HepG2 (cell line): ENCODE measurements at regions not wholly inside any gene's neighbourhood (a gene's known extent, or its start where the extent isn't known, plus 50 kb on each side); places are given as distances from the start of the nearest gene placed in this dataset.

Source experiments
- ATAC-seq: fragments of 200-7000 bp; cut with Tn5 transposase; 3 replicates; pipeline ENCODE4 v1.9.1; 2020; ENCODE audit warnings: mild to moderate bottlenecking, moderate library complexity
- BruUV-seq: library from RNA; stranded (reverse); fragments of 400-500 nt; replicated peaks from 2 replicates; lab custom pipeline; 2021; lab: Mats Ljungman, UMichigan
- CTCF ChIA-PET: fragments of 300-600 bp; formaldehyde crosslinking; extraction: SDS; loops from one replicate; lab custom pipeline; 2021; ENCODE audit warnings: low total read pairs, inconsistent platforms, low intra/inter-chr PET ratio; lab: Yijun Ruan, JAX
- POLR2A ChIA-PET: fragments of 350-600 bp; sonication (Branson Sonifier 250); formaldehyde crosslinking; loops from one replicate; lab custom pipeline; 2020; ENCODE audit warnings: antibody characterized with exemption, inconsistent platforms; lab: Yijun Ruan, JAX
- DNase-seq: peaks from one replicate; pipeline ENCODE4 v3.0.0-alpha.2; 2015; ENCODE audit warnings: low spot score
- FAIRE-seq: peaks from 3 replicates; lab custom pipeline; 2011; peaks lifted over from hg19 to GRCh38; lab: Jason Lieb, UNC
- H2AFZ ChIP-seq: one replicate; pipeline ENCODE4 v1.6.1; 2011; ENCODE audit warnings: low read length, inconsistent platforms
- H3K27ac ChIP-seq: fragments of 300-600 bp; 3 replicates; pipeline ENCODE4 v1.8.0; 2011; ENCODE audit warnings: mixed run types, mild to moderate bottlenecking, mixed read lengths, low read length, inconsistent platforms; ENCODE audit not compliant: insufficient read depth; ENCODE audit errors: extremely low read length
- H3K27me3 ChIP-seq, 2 experiments: fragments of 200-600 bp in 1 of 2; 2 replicates in 1 of 2; 3 replicates in 1 of 2; pipeline versions ENCODE4 v1.6.0 to v1.8.0; 2011; ENCODE audit warnings: low read length in 2 of 2, mild to moderate bottlenecking in 2 of 2, moderate library complexity in 2 of 2, inconsistent platforms in 1 of 2; ENCODE audit not compliant: insufficient read depth in 2 of 2, control insufficient read depth in 1 of 2
- H3K36me3 ChIP-seq, 2 experiments: fragments of 200-600 bp in 1 of 2; replicated peaks in 1 of 2; 2 replicates in 1 of 2; 3 replicates in 1 of 2; pipeline versions ENCODE4 v1.5.1 to v1.8.0; 2011; ENCODE audit warnings: low read length in 2 of 2, inconsistent platforms in 1 of 2; ENCODE audit not compliant: insufficient read depth in 2 of 2, control insufficient read depth in 1 of 2
- H3K4me1 ChIP-seq: 2 replicates; pipeline ENCODE4 v1.5.1; 2012; ENCODE audit warnings: low read length, inconsistent platforms; ENCODE audit not compliant: insufficient read depth
- H3K4me2 ChIP-seq: 2 replicates; pipeline ENCODE4 v1.6.0; 2011; ENCODE audit warnings: low read depth, low read length, inconsistent platforms
- H3K4me3 ChIP-seq, 3 experiments: fragments of 200-600 bp in 1 of 3; sonication (generic), shearing (Covaris generic) in 1 of 3; replicated peaks in 1 of 3; 2 replicates each; pipeline ENCODE4 v1.5.1; 2011 to 2016; ENCODE audit warnings: low read length in 3 of 3, inconsistent platforms in 2 of 3, low read depth in 2 of 3, mild to moderate bottlenecking in 2 of 3, control low read depth in 1 of 3, mixed read lengths in 1 of 3; ENCODE audit not compliant: insufficient read depth in 1 of 3
- H3K79me2 ChIP-seq: one replicate; pipeline ENCODE4 v1.6.1; 2011; ENCODE audit warnings: low read length, inconsistent platforms; ENCODE audit not compliant: insufficient read depth
- H3K9ac ChIP-seq: 2 replicates; pipeline ENCODE4 v1.6.0; 2011; ENCODE audit warnings: mild to moderate bottlenecking, low read depth, low read length, inconsistent platforms; ENCODE audit not compliant: insufficient read depth
- H3K9me3 ChIP-seq: 2 replicates; pipeline ENCODE4 v1.5.1; 2012; ENCODE audit warnings: mild to moderate bottlenecking, low read length
- H4K20me1 ChIP-seq: 2 replicates; pipeline ENCODE4 v1.6.0; 2011; ENCODE audit warnings: inconsistent platforms, mild to moderate bottlenecking, low read length, moderate library complexity; ENCODE audit not compliant: insufficient read depth
- MIXL1 ChIP-seq: IDR thresholded peaks from 2 replicates; pipeline ENCODE4 v1.6.1; 2016
- RFX1 ChIP-seq: fragments of 450-650 bp; IDR thresholded peaks from 2 replicates; pipeline ENCODE4 v1.6.1; 2017
- TEAD3 ChIP-seq: optimal IDR thresholded peaks from 2 replicates; pipeline ENCODE3; 2016; ENCODE audit warnings: borderline replicate concordance
- ZBTB8A ChIP-seq: sonication (generic); formaldehyde crosslinking; IDR thresholded peaks from 2 replicates; pipeline ENCODE4 v1.4.0; 2020; ENCODE audit warnings: mild to moderate bottlenecking, low read depth, missing genetic modification reagents, borderline replicate concordance
- ZFYVE20 ChIP-seq: sonication (generic); formaldehyde crosslinking; IDR thresholded peaks from 2 replicates; pipeline ENCODE4 v1.8.0; 2023; ENCODE audit warnings: low read depth, mild to moderate bottlenecking, moderate library complexity, missing genetic modification reagents, borderline replicate concordance
- ZNF564 ChIP-seq: sonication (generic); formaldehyde crosslinking; IDR thresholded peaks from 2 replicates; pipeline ENCODE4 v1.8.1; 2023; ENCODE audit warnings: mild to moderate bottlenecking, missing genetic modification reagents
- ZNF574 ChIP-seq: sonication (generic); formaldehyde crosslinking; IDR thresholded peaks from 2 replicates; pipeline ENCODE4 v1.4.0; 2020; ENCODE audit warnings: missing genetic modification reagents
- ZNF776 ChIP-seq: sonication (generic); formaldehyde crosslinking; IDR thresholded peaks from 2 replicates; pipeline ENCODE4 v1.4.0; 2020; ENCODE audit warnings: mild to moderate bottlenecking, missing genetic modification reagents
- ZSCAN21 ChIP-seq: sonication (generic); formaldehyde crosslinking; IDR thresholded peaks from 2 replicates; pipeline ENCODE4 v1.8.0; 2022; ENCODE audit warnings: mild to moderate bottlenecking, missing genetic modification reagents, moderate library complexity, borderline replicate concordance
- WGBS: methylation state at CpG from one replicate; pipeline ENCODE4 v1.1.6; 2017; ENCODE audit warnings: low lambda C conversion rate; 5-methylcytosine and 5-hydroxymethylcytosine counted together
- in situ Hi-C: cut with HindIII; loops from 2 replicates; pipeline ENCODE4 v1.10.0; 2017; ENCODE audit warnings: low pct_unique_long_range_greater_than_20kb; ENCODE audit not compliant: extremely low pct_ligation_motif_present
- intact Hi-C: fragments of 100-400 bp; cut with micrococcal nuclease; formaldehyde crosslinking; loops from one replicate; pipeline ENCODE4 v1.10.0; 2022; ENCODE audit not compliant: unreplicated experiment
- TF ChIP-seq, protein P1 (sequence below): sonication (generic); formaldehyde crosslinking; IDR thresholded peaks from 2 replicates; pipeline ENCODE4; 2020; ENCODE audit warnings: missing genetic modification reagents, mild to moderate bottlenecking, borderline replicate concordance

- Histone ChIP-seq H3K4me1 (no peaks in the 10 kb centered on the region), H3K27ac (no peak overlapping the region), H3K4me2 (no peak overlapping the region), H4K20me1 (no peaks in the 10 kb centered on the region), H3K9ac (no peak overlapping the region), H3K27me3 (no peaks in the 10 kb centered on the region), H3K9me3 (no peaks in the 10 kb centered on the region), H2AFZ (no peak overlapping the region), H3K4me3 (no peak overlapping the region), H3K79me2 (no peaks in the 10 kb centered on the region), H3K36me3 (no peaks in the 10 kb centered on the region)
- 92% methylated on average over 1 of the region's 1 CpG for WGBS
- DNase-seq, result no peak
- intact Hi-C loops, result no loop called here
- no peak for ATAC-seq
- in situ Hi-C loops, result no loop called here
- FAIRE-seq, result no peak
- BruUV-seq, result no TSS peak
- ChIA-PET CTCF (no interaction called here), POLR2A (no interaction called here)
- TF ChIP-seq ZNF776 (CRISPR knock-in tag), result no peak
- no peak for TF ChIP-seq TEAD3 (CRISPR knock-in tag)
- no peak for TF ChIP-seq ZNF564
Measured at GRCh38 chr3:150084128-150084527, 113.4 kb upstream of the PFN2 start.

GRCh38 chr3:150083655-150084042 lies 113.0 kb upstream of the PFN2 start:
- FAIRE-seq (no peak), DNase-seq (no peak), ATAC-seq (no peak)
- Histone ChIP-seq H3K4me2 (no peak overlapping the region), H3K9me3 (no peaks in the 10 kb centered on the region), H3K27ac (no peak overlapping the region), H3K9ac (no peak overlapping the region), H3K4me3 (no peak overlapping the region), H2AFZ (no peak overlapping the region), H3K4me1 (no peaks in the 10 kb centered on the region), H3K79me2 (no peaks in the 10 kb centered on the region), H3K27me3 (no peaks in the 10 kb centered on the region), H4K20me1 (no peaks in the 10 kb centered on the region), H3K36me3 (no peaks in the 10 kb centered on the region)
- ChIA-PET CTCF (no interaction called here), POLR2A (no interaction called here)
- in situ Hi-C loops, result no loop called here
- no TSS peak for BruUV-seq
- intact Hi-C loops, result no loop called here
- 46% methylated on average over 8 of the region's 8 CpGs for WGBS
- TF ChIP-seq, protein P1, sequence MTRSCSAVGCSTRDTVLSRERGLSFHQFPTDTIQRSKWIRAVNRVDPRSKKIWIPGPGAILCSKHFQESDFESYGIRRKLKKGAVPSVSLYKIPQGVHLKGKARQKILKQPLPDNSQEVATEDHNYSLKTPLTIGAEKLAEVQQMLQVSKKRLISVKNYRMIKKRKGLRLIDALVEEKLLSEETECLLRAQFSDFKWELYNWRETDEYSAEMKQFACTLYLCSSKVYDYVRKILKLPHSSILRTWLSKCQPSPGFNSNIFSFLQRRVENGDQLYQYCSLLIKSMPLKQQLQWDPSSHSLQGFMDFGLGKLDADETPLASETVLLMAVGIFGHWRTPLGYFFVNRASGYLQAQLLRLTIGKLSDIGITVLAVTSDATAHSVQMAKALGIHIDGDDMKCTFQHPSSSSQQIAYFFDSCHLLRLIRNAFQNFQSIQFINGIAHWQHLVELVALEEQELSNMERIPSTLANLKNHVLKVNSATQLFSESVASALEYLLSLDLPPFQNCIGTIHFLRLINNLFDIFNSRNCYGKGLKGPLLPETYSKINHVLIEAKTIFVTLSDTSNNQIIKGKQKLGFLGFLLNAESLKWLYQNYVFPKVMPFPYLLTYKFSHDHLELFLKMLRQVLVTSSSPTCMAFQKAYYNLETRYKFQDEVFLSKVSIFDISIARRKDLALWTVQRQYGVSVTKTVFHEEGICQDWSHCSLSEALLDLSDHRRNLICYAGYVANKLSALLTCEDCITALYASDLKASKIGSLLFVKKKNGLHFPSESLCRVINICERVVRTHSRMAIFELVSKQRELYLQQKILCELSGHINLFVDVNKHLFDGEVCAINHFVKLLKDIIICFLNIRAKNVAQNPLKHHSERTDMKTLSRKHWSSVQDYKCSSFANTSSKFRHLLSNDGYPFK (CRISPR knock-in tag), result no peak
- no peak for TF ChIP-seq ZSCAN21 (CRISPR knock-in tag)
- TF ChIP-seq ZBTB8A (CRISPR knock-in tag), result no peak
- no peak for TF ChIP-seq ZNF574
- no peak for TF ChIP-seq MIXL1 (CRISPR knock-in tag)
- TF ChIP-seq RFX1, result no peak
- no peak for TF ChIP-seq ZFYVE20 (CRISPR knock-in tag)
